H1 (cell line): ENCODE measurements at regions not wholly inside any gene's neighbourhood (a gene's known extent, or its start where the extent isn't known, plus 50 kb on each side); places are given as distances from the start of the nearest gene placed in this dataset.
"Not testable (repeated sequence)": the region's sequence is repeated elsewhere in the genome, so short reads cannot be mapped to it uniquely, and the experiment has no call there.

Experiments
- CTCF ChIA-PET: fragments of 300-600 bp; sonication (Branson Sonifier 250); formaldehyde crosslinking; loops from one replicate; lab custom pipeline; 2021; ENCODE audit not compliant: partially characterized antibody; lab: Charles Lee
- POLR2A ChIA-PET: fragments of 300-600 bp; sonication (Branson Sonifier 250); formaldehyde crosslinking; loops from one replicate; lab custom pipeline; 2021; ENCODE audit warnings: inconsistent platforms; ENCODE audit not compliant: partially characterized antibody; lab: Charles Lee
- DNase-seq, 2 experiments: peaks; one replicate each; pipeline versions ENCODE4 v3.0.0 to v3.0.0-alpha.2; 2010 to 2022; ENCODE audit warnings: low spot score in 2 of 2, low read depth in 1 of 2, mixed read lengths in 1 of 2
- FAIRE-seq: peaks from 2 replicates; lab custom pipeline; 2011; peaks lifted over from hg19 to GRCh38; lab: Jason Lieb, UNC
- H2AFZ ChIP-seq: 2 replicates; pipeline ENCODE4 v1.8.1; 2012; ENCODE audit warnings: low read length, inconsistent platforms
- H2AK5ac ChIP-seq: 2 replicates; pipeline ENCODE4 v1.6.1; 2013; ENCODE audit warnings: low read depth, low read length
- H2BK120ac ChIP-seq: replicated peaks from 2 replicates; pipeline ENCODE3; 2013; ENCODE audit warnings: low read depth, low read length, inconsistent platforms
- H2BK12ac ChIP-seq: 2 replicates; pipeline ENCODE4 v1.6.1; 2013; ENCODE audit warnings: low read depth, low read length
- H2BK15ac ChIP-seq: 2 replicates; pipeline ENCODE4 v1.6.1; 2013; ENCODE audit warnings: low read length
- H2BK20ac ChIP-seq: 2 replicates; pipeline ENCODE4 v1.6.1; 2013; ENCODE audit warnings: low read length
- H2BK5ac ChIP-seq: 2 replicates; pipeline ENCODE4 v1.6.1; 2013; ENCODE audit warnings: low read depth, low read length
- H3K14ac ChIP-seq: 2 replicates; pipeline ENCODE4 v1.6.1; 2013; ENCODE audit warnings: inconsistent platforms; ENCODE audit not compliant: insufficient read length
- H3K18ac ChIP-seq: 2 replicates; pipeline ENCODE4 v1.6.1; 2013; ENCODE audit warnings: low read length; ENCODE audit errors: extremely low read depth
- H3K23ac ChIP-seq: 2 replicates; pipeline ENCODE4 v1.6.1; 2013; ENCODE audit warnings: inconsistent platforms; ENCODE audit not compliant: insufficient read length
- H3K23me2 ChIP-seq: 2 replicates; pipeline ENCODE4 v1.6.1; 2013; ENCODE audit warnings: low read depth, low read length
- H3K27ac ChIP-seq: 2 replicates; pipeline ENCODE4 v1.6.1; 2011; ENCODE audit warnings: low read depth, low read length, inconsistent platforms
- H3K27me3 ChIP-seq, 4 experiments: replicated peaks in 1 of 4; 1 replicate in 1 of 4; 2 replicates in 3 of 4; pipeline versions ENCODE4 v1.6.1 to v1.8.1; 2011 to 2013; ENCODE audit warnings: low read length in 3 of 4, mild to moderate bottlenecking in 3 of 4, inconsistent platforms in 2 of 4, mixed read lengths in 2 of 4, moderate library complexity in 1 of 4; ENCODE audit not compliant: control insufficient read depth in 3 of 4, insufficient read depth in 3 of 4; ENCODE audit errors: extremely low read depth in 1 of 4
- H3K36me3 ChIP-seq, 4 experiments: 2 replicates each; pipeline versions ENCODE4 v1.6.1 to v1.8.1; 2011 to 2013; ENCODE audit warnings: mild to moderate bottlenecking in 4 of 4, low read length in 3 of 4, moderate library complexity in 2 of 4, control low read depth in 1 of 4, inconsistent platforms in 1 of 4; ENCODE audit not compliant: insufficient read depth in 4 of 4, control insufficient read depth in 2 of 4
- H3K4ac ChIP-seq: replicated peaks from 2 replicates; pipeline ENCODE3; 2013; ENCODE audit warnings: low read length, low read depth, mixed read lengths, inconsistent platforms; ENCODE audit not compliant: insufficient read length
- H3K4me1 ChIP-seq, 4 experiments: replicated peaks in 1 of 4; 1 replicate in 1 of 4; 2 replicates in 3 of 4; pipeline versions ENCODE4 v1.6.1 to v1.8.1; 2011 to 2013; ENCODE audit warnings: low read length in 3 of 4, inconsistent platforms in 2 of 4, mixed read lengths in 1 of 4; ENCODE audit not compliant: insufficient read depth in 4 of 4, control insufficient read depth in 3 of 4
- H3K4me2 ChIP-seq, 2 experiments: 2 replicates each; pipeline versions ENCODE4 v1.6.1 to v1.8.1; 2011 to 2013; ENCODE audit warnings: low read depth in 2 of 2, low read length in 2 of 2, control low read depth in 1 of 2, inconsistent platforms in 1 of 2, mild to moderate bottlenecking in 1 of 2; ENCODE audit not compliant: insufficient read depth in 1 of 2
- H3K4me3 ChIP-seq, 4 experiments: fragments of 200-600, 300-600 bp in 1 of 4; sonication (generic), shearing (Covaris generic), sonication (Bioruptor Twin) in 1 of 4; 2 replicates each; pipeline versions ENCODE4 v1.5.1 to v1.8.1; 2011 to 2016; ENCODE audit warnings: low read length in 4 of 4, low read depth in 3 of 4, control low read depth in 2 of 4, inconsistent platforms in 2 of 4, mild to moderate bottlenecking in 2 of 4, mixed read lengths in 1 of 4, moderate library complexity in 1 of 4; ENCODE audit not compliant: insufficient read depth in 2 of 4; ENCODE audit errors: extremely low read depth in 1 of 4
- H3K56ac ChIP-seq: replicated peaks from 2 replicates; pipeline ENCODE3; 2013; ENCODE audit warnings: low read depth, mild to moderate bottlenecking, mixed read lengths, low read length, inconsistent platforms; ENCODE audit not compliant: insufficient read length
- H3K79me1 ChIP-seq: 2 replicates; pipeline ENCODE4 v1.6.1; 2013; ENCODE audit warnings: low read depth, low read length, control low read depth
- H3K79me2 ChIP-seq, 2 experiments: 2 replicates each; pipeline versions ENCODE4 v1.6.1 to v1.8.1; 2012 to 2013; ENCODE audit warnings: low read length in 2 of 2, mild to moderate bottlenecking in 2 of 2, inconsistent platforms in 1 of 2; ENCODE audit not compliant: insufficient read depth in 2 of 2, control insufficient read depth in 1 of 2
- H3K9ac ChIP-seq, 4 experiments: replicated peaks in 1 of 4; 1 replicate in 1 of 4; 2 replicates in 3 of 4; pipeline versions ENCODE4 v1.6.1 to v1.8.1; 2011 to 2013; ENCODE audit warnings: low read depth in 3 of 4, low read length in 3 of 4, control low read depth in 2 of 4, mild to moderate bottlenecking in 2 of 4, moderate library complexity in 2 of 4, inconsistent platforms in 1 of 4; ENCODE audit errors: extremely low read depth in 1 of 4
- H3K9me3 ChIP-seq, 2 experiments: 2 replicates each; pipeline versions ENCODE4 v1.6.1 to v1.8.1; 2012 to 2013; ENCODE audit warnings: mild to moderate bottlenecking in 2 of 2, moderate library complexity in 2 of 2, control low read depth in 1 of 2, inconsistent platforms in 1 of 2, low read depth in 1 of 2, low read length in 1 of 2, mixed read lengths in 1 of 2; ENCODE audit not compliant: insufficient read depth in 2 of 2
- H4K20me1 ChIP-seq, 2 experiments: replicated peaks in 1 of 2; 2 replicates each; pipeline versions ENCODE3 to v1.8.1; 2011 to 2013; ENCODE audit warnings: inconsistent platforms in 2 of 2, low read length in 2 of 2, mild to moderate bottlenecking in 1 of 2; ENCODE audit not compliant: insufficient read depth in 2 of 2, control insufficient read depth in 1 of 2
- H4K5ac ChIP-seq: 2 replicates; pipeline ENCODE4 v1.6.1; 2013; ENCODE audit warnings: low read length, low read depth, mixed read lengths, inconsistent platforms; ENCODE audit not compliant: insufficient read length
- H4K8ac ChIP-seq: 2 replicates; pipeline ENCODE4 v1.8.0; 2013; ENCODE audit warnings: mild to moderate bottlenecking, moderate library complexity, low read length, inconsistent platforms; ENCODE audit not compliant: insufficient read depth; ENCODE audit errors: extremely low read depth
- H4K91ac ChIP-seq: replicated peaks from 2 replicates; pipeline ENCODE3; 2013; ENCODE audit warnings: low read length, mixed read lengths, inconsistent platforms; ENCODE audit not compliant: insufficient read length
- WGBS, 2 experiments: shearing (Covaris generic) in 1 of 2; methylation state at CpG; one replicate each; pipeline versions ENCODE4 v1.1.6 to v1.1.7; 2013 to 2015; ENCODE audit warnings: low lambda C conversion rate in 2 of 2, mixed read lengths in 2 of 2, inconsistent platforms in 1 of 2, low coverage in 1 of 2, missing lambda C conversion rate in 1 of 2; ENCODE audit not compliant: insufficient replicate concordance in 2 of 2, insufficient coverage in 1 of 2, insufficient read length in 1 of 2; ENCODE audit errors: extremely low coverage in 1 of 2, missing lambda C conversion rate in 1 of 2; 5-methylcytosine and 5-hydroxymethylcytosine counted together

- H4K8ac ChIP-seq, H3K4me3 ChIP-seq, H3K79me2 ChIP-seq, H3K36me3 ChIP-seq, H4K5ac ChIP-seq, H3K79me1 ChIP-seq, DNase-seq, H2BK20ac ChIP-seq, H3K4me1 ChIP-seq, H3K27ac ChIP-seq, H3K4me2 ChIP-seq, H4K20me1 ChIP-seq, H3K9ac ChIP-seq, H2BK120ac ChIP-seq, H2BK12ac ChIP-seq, H2BK15ac ChIP-seq, H3K18ac ChIP-seq, H3K56ac ChIP-seq, H2BK5ac ChIP-seq, H3K27me3 ChIP-seq, H3K23ac ChIP-seq, FAIRE-seq, H4K91ac ChIP-seq, CTCF ChIA-PET, H3K9me3 ChIP-seq, H2AK5ac ChIP-seq, POLR2A ChIA-PET, H3K14ac ChIP-seq, H3K23me2 ChIP-seq, H2AFZ ChIP-seq, H3K4ac ChIP-seq: not testable (repeated sequence)
- 92% methylated on average over 9 of the region's 10 CpGs; no CpG with 5 or more reads in 1 of the 2 experiments for WGBS, 2 experiments
Measured at GRCh38 chr14:71558943-71559342, 373.3 kb upstream of the RGS6 start.
